GM04503 (cell line): ENCODE measurements at regions not wholly inside any gene's neighbourhood (a gene's known extent, or its start where the extent isn't known, plus 50 kb on each side); places are given as distances from the start of the nearest gene placed in this dataset.
"Not testable (repeated sequence)": the region's sequence is repeated elsewhere in the genome, so short reads cannot be mapped to it uniquely, and the experiment has no call there.

ENCODE experiments used
- DNase-seq: peaks from one replicate; pipeline ENCODE4 v3.0.0-alpha.2; 2012; ENCODE audit warnings: low read depth

- DNase-seq = peak; percentile 27
Measured at GRCh38 chr13:24995225-24995804, 100.6 kb upstream of the PABPC3 start.

GRCh38 chr13:24997367-24997967 is 98.5 kb upstream of the PABPC3 start:
- DNase-seq = no peak

GRCh38 chr13:24998433-24998832 is 97.5 kb upstream of the PABPC3 start:
- DNase-seq = no peak

- no peak for DNase-seq
Measured at GRCh38 chr13:25001476-25002206, 94.3 kb upstream of the PABPC3 start.

- not testable (repeated sequence) for DNase-seq
Measured at GRCh38 chr13:25002311-25002710, 93.6 kb upstream of the PABPC3 start.

- DNase-seq = not testable (repeated sequence)
Measured at GRCh38 chr13:25004489-25004888, 91.4 kb upstream of the PABPC3 start.

- DNase-seq = not testable (repeated sequence)
Measured at GRCh38 chr13:25005050-25005497, 90.9 kb upstream of the PABPC3 start.

GRCh38 chr13:25007389-25007788 is 88.5 kb upstream of the PABPC3 start:
- DNase-seq = not testable (repeated sequence)

GRCh38 chr13:25014398-25014973 is 81.5 kb upstream of the PABPC3 start:
- DNase-seq = not testable (repeated sequence)

- not testable (repeated sequence) for DNase-seq
Measured at GRCh38 chr13:25017176-25017575, 78.8 kb upstream of the PABPC3 start.

GRCh38 chr13:25017808-25018728 is 77.9 kb upstream of the PABPC3 start:
- not testable (repeated sequence) for DNase-seq

GRCh38 chr13:25018729-25019115 is 77.2 kb upstream of the PABPC3 start:
- DNase-seq = no peak

GRCh38 chr13:25019741-25020140 is 76.2 kb upstream of the PABPC3 start:
- DNase-seq = not testable (repeated sequence)

GRCh38 chr13:25024175-25024574 is 71.8 kb upstream of the PABPC3 start:
- no peak for DNase-seq

GRCh38 chr13:25032160-25032559 is 63.8 kb upstream of the PABPC3 start:
- DNase-seq = no peak

- DNase-seq = no peak
Measured at GRCh38 chr13:25034173-25034572, 61.8 kb upstream of the PABPC3 start.

- peak; percentile 9 for DNase-seq
Measured at GRCh38 chr13:25037057-25037813, 58.7 kb upstream of the PABPC3 start.

- no peak for DNase-seq
Measured at GRCh38 chr13:25042151-25042865, 53.6 kb upstream of the PABPC3 start.

GRCh38 chr13:25044071-25044470 is 51.9 kb upstream of the PABPC3 start:
- DNase-seq = no peak
